ENCODE measurements at regions not wholly inside any gene's neighbourhood (a gene's known extent, or its start where the extent isn't known, plus 50 kb on each side); places are given as distances from the start of the nearest gene placed in this dataset.

- Histone ChIP-seq H3K27me3 (ENCODE audit: insufficient read depth, low read depth, low read length) (no peaks in the 10 kb centered on the region), H3K36me3 (ENCODE audit: insufficient read depth, low read length) (no peaks in the 10 kb centered on the region), H3K9me3 (ENCODE audit: low read length) (no peaks in the 10 kb centered on the region), H3F3A (ENCODE audit: insufficient read depth, low read length, poor library complexity, severe bottlenecking) (no peaks in the 10 kb centered on the region), H4K20me1 (ENCODE audit: insufficient read depth) (no peaks in the 10 kb centered on the region), H3K79me2 (replicated peaks; ENCODE audit: insufficient read depth, low read length) (no peaks in the 10 kb centered on the region), H3K9me2 (ENCODE audit: insufficient read depth, low read length) (no peaks in the 10 kb centered on the region), H3K4me2 (ENCODE audit: low read length) (no peak overlapping the region), H2AFZ (ENCODE audit: low read depth, low read length) (no peak overlapping the region), H3K27ac (ENCODE audit: low read length) (no peak overlapping the region), H3K9ac (ENCODE audit: low read length) (no peak overlapping the region), H3K4me3 (ENCODE audit: low read length) (no peak overlapping the region)
- no peak for TF ChIP-seq REST (IDR thresholded peaks at IDR 0.05; ENCODE audit: borderline replicate concordance)
- TF ChIP-seq MXI1 (conservative IDR thresholded peaks at IDR 0.05; ENCODE audit: poor library complexity, severe bottlenecking) = no peak
- no peak for TF ChIP-seq POLR2AphosphoS5 (IDR thresholded peaks at IDR 0.05)
- no peak for TF ChIP-seq EZH2 (IDR thresholded peaks at IDR 0.05; ENCODE audit: borderline replicate concordance, insufficient read depth, low read length, poor library complexity, severe bottlenecking)
- TF ChIP-seq EP300 (conservative IDR thresholded peaks at IDR 0.05; ENCODE audit: poor library complexity, severe bottlenecking) = no peak
- no peak for TF ChIP-seq RAD21 (conservative IDR thresholded peaks at IDR 0.05)
- TF ChIP-seq TAF1 (IDR thresholded peaks at IDR 0.05; ENCODE audit: low read depth) = no peak
- no peak for TF ChIP-seq CTCF (IDR thresholded peaks at IDR 0.05; ENCODE audit: poor library complexity, severe bottlenecking)
- no peak for TF ChIP-seq SMC3 (conservative IDR thresholded peaks at IDR 0.05; ENCODE audit: poor library complexity)
Observed at GRCh38 chr5:98105681-98106080, 667.8 kb upstream of the RGMB start.

GRCh38 chr5:98106116-98107031 is 667.1 kb upstream of the RGMB start:
- Histone ChIP-seq H3K27me3 (ENCODE audit: insufficient read depth, low read depth, low read length) (no peaks in the 10 kb centered on the region), H3K27ac (ENCODE audit: low read length) (no peak overlapping the region), H2AFZ (ENCODE audit: low read depth, low read length) (no peak overlapping the region), H3K9me2 (ENCODE audit: insufficient read depth, low read length) (no peaks in the 10 kb centered on the region), H4K20me1 (ENCODE audit: insufficient read depth) (no peaks in the 10 kb centered on the region), H3K9ac (ENCODE audit: low read length) (no peak overlapping the region), H3K9me3 (ENCODE audit: low read length) (no peaks in the 10 kb centered on the region), H3F3A (ENCODE audit: insufficient read depth, low read length, poor library complexity, severe bottlenecking) (no peaks in the 10 kb centered on the region), H3K4me3 (ENCODE audit: low read length) (no peak overlapping the region), H3K4me2 (ENCODE audit: low read length) (no peak overlapping the region), H3K79me2 (replicated peaks; ENCODE audit: insufficient read depth, low read length) (no peaks in the 10 kb centered on the region), H3K36me3 (ENCODE audit: insufficient read depth, low read length) (no peaks in the 10 kb centered on the region)
- no peak for TF ChIP-seq TAF1 (IDR thresholded peaks at IDR 0.05; ENCODE audit: low read depth)
- no peak for TF ChIP-seq EZH2 (IDR thresholded peaks at IDR 0.05; ENCODE audit: borderline replicate concordance, insufficient read depth, low read length, poor library complexity, severe bottlenecking)
- no peak for TF ChIP-seq POLR2AphosphoS5 (IDR thresholded peaks at IDR 0.05)
- no peak for TF ChIP-seq EP300 (conservative IDR thresholded peaks at IDR 0.05; ENCODE audit: poor library complexity, severe bottlenecking)
- no peak for TF ChIP-seq SMC3 (conservative IDR thresholded peaks at IDR 0.05; ENCODE audit: poor library complexity)
